NCI-H345 (cell line): ENCODE measurements at regions not wholly inside any gene's neighbourhood (a gene's known extent, or its start where the extent isn't known, plus 50 kb on each side); places are given as distances from the start of the nearest gene placed in this dataset.

Experiments
- DNase-seq: peaks from one replicate; lab custom pipeline; 2025; lab: John Stamatoyannopoulos, UW

DNA sequence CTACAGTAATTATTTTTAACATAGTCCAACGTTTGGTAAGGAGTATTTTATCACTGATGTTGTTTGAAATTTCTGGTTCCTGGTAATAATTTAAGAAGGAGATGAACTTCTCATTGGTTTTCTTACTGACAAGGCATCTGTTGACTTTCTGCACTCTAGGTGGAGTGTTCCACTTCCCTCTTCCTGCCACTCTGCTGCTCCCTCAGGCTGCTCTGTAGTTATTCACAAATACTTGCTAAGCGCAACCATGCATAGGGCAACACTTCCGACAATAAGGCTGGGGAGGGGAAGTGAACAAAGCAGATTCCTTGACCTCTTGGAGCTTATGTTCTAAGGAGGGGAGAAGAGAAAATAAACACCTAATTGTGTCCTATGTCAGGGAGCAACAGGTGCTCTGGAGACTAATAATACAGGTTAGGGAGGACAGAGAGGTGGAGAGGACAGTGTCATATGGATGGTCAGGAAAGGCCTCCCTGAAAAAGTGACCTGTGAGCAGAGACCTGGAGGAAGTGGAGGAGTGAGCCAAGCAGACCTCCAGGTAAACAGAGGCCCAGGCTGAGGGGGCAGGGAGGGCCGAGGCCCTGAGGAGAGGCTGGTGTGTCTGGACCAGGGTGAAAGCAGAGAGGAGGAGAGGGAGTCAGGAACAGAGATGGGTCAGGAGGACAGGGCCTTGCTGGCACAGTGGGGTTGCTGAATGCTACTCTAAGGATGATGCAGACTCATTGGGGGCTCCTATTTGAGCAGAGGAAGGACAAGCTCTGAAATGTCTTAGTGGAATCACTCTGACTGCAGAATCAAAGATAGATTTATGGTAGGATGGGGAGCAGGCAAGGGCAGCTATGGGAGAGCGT, 134.8 kb upstream of the SLC24A3 start:
- no peak for DNase-seq

DNA sequence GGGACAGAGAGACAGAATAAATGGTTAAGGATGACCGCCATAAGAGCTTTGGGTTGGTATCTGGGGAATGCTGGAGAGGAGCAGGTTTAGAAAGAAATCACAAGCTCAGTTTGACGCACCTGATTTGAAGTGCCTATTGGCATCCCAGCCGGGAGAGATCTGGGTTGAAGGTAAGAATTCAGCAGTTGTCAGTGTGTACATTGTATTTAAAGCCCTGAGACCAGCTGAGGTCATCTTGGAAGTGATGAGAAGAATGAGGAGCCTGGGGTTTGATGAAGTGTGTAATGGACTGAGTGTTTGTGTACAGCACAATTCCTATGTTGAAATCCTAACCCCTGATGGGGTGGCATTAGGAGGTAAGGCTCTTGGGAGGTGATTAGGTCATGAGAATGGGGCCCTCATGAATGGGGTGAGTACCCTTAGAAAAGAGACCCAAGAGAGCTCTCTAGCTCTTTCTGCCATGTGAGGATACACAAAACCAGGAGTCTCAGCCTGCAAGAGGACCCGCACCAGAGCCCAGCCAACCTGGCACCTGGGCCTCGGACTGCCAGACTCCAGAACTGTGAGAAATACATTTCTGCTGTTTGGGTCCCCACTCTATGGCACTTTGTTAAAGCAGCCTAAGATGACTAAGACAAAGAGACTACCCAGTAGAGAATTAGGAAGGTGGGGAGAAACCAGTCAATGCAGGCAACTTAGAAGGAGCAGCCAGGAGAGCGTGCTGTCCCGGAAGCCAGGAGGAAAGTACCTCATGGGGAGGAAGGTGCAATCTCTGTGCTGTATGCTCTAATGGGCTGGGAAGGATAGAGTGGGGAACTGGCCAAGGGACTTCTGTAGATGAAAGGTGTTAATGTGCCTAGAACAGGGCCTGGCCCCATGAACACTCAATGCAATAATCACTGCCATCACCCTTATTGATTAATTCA, 133.7 kb upstream of the SLC24A3 start:
- no peak for DNase-seq

DNA sequence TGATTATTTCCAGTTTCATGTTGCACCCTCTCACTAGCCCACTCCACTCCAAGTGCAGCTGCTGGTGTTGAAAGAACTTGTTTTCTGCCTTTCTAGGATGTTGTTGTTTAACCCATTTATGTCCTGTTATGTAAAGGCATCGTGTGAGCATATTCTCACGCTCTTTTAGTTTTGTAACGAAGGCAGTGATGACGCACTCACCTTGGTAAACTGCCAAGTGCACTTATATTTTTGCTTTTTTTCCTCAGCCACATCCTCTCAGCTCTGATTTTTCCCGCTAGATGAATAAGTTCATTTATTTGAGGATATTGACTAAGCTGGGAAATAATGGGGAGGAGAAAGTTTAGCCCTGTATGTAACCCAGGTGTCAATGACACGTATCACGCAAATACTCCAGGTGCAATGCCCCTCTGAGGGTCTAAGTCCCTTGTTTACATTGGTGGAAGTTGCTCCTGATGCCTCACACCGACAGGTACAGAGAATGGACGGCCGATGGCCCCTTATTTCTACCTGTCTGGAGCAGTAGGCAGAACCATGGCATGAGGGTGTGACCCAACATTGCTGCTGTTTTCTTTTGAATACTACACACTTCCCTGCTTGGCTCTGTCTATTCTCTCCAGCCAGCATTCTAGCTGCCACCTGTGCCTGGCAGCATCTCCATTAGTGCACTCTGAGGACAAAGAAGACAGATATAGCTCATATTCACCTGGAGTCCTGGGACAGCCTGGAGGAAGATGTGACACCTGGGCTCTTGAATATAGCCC, 132.7 kb upstream of the SLC24A3 start:
- DNase-seq, result peak; percentile 33

DNA sequence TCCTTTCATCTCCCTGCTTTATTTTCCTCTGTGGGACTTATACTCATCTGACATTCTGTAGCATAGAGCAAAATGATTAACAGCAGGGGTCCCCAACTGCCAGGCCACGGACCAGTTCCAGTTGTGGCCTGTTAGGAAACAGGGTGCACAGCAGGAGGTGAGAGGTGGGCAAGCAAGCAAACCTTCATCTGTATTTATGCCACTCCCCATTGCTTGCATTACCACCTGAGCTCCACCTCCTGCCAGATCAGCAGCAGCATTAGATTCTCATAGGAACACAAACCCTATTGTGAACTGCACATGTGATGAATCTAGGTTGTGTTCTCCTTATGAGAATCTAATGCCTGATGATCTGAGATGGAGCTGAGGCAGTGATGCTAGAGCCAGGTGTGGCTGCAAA, 130.5 kb upstream of the SLC24A3 start:
- DNase-seq, result no peak

DNA sequence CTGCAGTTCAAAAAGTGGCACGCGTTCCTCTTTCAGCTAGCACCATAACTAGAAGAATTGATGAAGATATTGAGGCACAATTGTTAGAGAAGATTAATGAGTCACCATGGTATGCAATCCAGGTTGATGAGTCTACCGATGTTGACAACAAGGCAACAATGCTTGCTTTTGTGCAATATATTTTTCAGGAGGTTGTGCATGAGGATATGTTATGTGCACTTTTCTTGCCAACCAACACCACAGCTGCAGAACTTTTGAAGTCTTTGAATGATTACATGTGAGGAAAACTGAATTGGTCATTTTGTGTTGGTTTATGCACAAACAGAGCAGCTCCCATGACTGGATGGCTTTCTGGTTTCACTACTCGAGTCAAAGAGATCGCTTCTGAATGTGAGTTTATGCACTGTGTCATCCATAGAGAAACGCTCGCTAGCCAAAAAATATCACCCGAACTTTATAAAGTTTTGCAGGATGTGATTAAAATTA, 129.3 kb upstream of the SLC24A3 start:
- no peak for DNase-seq

DNA sequence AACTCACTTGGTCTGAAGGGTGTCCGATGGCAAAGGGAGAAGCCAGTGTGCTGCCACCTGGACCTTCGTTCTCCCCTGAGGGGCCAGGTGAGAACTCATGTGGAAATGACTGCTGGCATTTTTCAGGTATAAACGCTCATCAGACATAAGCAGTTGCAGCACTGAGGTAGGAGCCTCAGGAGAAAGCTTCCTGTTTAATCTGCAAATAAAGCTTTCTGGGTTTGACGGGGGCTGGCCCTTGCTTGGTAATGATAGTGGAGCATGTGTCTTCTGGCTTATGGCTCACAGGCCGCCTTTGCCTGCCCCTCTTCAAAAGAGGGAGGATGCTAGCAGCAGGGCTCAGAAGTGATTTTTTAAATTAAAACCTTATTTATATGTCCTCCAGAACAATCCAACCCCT, 122.1 kb upstream of the SLC24A3 start:
- DNase-seq, result no peak

DNA sequence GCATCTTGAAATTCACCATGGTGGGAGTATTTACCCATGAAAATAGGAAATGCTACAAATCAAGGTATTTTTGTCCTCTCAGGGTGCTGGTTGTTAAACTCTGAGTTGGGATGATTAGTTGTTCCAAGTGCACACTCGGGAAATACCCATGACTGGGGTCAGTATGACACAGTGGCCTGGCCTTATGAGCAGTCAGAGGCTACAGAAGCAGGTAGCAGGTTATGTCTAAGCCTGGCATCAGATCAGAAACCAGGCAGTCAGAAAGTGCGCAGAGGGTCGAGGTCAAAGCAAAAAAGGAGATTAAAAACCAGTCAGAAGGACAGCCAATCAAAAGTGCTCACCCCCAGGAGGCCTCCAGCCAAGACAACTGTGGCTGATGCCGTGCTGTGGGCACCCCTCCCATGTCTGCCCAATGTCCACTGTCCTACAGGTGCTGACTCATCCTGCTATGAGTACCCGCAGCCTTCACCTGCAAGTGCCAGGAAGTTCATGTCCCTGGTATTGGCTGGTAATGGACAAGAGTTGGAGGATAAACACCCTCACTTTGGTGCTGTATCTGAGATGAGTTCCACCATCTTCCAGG, 117.4 kb upstream of the SLC24A3 start:
- no peak for DNase-seq

DNA sequence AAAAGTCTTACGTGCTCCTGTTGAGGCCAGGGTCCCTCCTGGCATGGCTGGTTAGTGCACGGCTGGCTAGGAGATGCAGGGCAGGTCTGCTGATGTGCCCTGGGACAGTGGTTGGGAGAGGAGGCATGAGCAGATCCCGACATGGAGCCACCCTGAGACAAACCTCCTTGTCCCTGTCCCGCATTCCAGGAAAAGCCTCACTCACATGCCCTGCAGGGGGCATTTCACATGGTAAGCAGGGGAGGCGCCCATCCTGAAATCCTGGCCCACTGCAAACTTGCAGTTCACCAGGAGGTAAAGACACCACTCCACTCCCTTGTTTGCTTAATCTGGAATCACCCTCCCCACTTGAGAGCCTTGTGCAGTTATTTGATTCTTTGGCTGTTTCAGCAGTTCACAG, 116.7 kb upstream of the SLC24A3 start:
- peak; percentile 27 for DNase-seq

DNA sequence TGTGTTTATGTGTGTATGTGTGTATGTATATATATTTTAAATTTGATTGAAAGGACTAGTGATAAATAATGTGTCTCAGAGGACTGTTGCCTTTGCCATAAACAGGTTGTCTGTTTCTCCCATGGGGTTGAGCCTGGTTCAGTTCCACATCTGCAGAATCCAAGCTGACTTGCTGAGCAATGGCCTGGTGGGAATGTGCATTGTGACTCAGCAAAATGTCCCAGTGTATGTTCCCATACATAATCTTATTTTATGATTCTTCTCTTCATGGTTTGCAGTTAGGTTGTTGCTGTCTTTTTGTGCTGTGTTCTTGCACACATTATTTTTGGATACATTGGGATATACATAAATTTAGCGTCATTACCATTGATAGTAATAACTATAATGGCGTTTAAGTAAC, 115.6 kb upstream of the SLC24A3 start:
- no peak for DNase-seq

DNA sequence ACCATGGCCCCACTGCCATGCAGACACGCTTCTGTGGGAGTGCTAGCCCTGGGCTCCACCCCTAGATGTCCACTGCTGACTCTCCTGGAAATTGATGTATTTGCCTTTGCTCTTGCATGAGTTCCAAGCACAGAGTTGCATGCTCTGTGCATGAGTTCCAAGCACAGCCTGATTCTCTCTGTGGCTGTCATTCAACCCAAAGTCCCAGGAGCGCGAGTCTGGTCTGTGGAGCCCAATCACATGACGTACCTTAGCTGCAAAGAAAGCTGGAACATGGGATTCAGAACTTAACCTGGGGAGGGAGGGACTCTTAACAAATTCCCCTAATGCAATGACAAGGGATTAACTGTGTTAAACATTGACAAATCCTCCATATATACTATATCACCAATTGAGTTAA, 114.3 kb upstream of the SLC24A3 start:
- no peak for DNase-seq

DNA sequence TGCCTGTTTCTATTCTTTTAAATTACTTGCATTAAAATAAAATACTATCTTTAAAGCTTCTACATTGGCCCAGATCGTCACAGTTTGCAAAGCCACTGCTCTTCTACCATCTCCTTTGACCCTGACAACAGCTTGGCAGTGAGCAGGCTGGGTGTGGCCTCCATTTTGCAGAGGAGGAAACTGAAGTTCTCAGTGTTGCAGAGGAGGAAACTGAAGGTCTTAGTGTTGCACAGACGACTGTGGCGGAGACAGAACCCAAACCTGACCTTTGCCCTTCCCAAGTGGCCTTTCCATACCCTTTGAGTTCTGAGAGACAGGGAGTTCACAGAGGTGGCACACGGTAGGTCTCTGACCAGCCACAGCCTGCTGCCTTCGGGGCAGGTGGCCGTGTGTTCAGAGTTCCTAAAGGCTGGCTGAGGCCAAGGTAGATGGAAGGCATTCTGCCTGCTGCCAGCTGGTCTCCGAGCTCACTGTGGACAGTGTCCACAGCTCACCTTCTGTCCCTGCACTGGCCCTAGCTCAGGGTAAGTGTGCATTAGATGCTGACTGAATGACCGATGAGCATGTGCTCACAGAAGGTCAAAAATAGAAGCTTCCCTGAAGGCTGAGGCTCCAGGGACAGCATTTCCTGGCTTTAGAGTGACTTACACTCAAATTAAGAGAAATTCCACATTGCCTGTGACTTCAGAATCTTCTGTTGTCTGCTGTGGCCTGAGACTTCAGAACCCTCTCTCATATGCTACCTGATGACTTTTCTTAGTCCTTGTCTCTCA, 113.5 kb upstream of the SLC24A3 start:
- DNase-seq, result no peak

DNA sequence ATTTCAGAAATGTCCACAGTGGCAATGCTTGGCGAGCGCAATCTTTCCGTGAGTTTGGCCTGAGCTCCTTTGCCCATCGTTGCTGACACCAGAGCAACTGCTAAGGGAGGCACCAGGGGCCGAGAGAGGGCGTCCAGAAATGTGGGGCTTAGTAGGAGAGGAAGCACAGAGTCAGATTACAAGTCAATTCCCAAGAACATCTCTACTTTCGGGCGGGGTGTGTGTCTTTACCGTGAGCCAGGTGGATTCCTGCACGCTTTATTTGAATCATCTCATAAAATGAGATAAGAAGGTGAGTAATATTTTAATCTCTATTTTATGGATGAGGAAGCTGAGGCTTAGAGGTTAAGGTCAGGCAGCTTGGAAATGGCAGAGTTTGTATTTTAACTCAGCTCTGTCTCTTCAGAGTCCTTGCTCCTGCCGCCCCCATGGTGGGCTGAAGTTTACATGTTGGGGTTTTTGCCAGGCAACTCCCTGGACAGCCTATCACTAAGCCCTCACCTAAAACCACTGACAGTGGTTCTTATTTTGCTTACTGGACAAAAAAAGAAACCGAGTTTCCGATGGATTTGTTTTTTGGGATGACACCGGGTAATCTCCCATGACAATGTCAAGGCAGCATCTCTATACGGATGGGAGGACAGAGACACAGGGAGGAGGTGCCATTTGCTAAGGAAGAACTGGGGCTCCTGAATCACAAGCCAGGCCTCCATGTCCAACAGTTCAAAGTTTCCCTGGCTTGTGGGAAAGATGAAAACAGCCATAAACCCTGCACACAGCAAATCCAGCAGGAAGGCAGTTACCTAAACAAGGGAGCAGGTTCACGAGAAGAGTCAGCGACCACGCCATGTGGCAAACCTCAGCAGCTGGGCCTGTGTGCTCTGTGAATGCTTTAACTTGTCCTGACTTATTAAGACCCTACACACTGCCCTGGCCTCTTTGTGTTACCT, 112.6 kb upstream of the SLC24A3 start:
- DNase-seq, result no peak

DNA sequence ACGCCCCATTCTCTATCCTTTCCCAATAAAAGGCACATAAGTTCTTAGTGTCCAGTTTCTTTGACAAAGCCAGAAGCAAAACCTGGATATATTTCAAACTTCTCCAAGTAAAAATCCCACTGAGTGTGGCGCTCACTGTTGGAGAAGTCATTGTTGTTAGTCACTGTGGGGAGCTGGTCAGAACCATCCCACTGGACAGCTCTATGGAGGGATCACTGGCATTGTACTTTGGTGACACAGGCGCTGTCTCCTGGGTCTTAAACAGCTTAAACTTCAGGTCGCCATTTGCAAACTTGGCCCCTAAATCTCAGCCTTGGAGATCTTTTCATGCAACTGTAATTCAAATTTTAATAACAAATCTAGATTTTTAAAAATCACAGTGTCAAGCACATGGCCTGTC, 111.5 kb upstream of the SLC24A3 start:
- no peak for DNase-seq

DNA sequence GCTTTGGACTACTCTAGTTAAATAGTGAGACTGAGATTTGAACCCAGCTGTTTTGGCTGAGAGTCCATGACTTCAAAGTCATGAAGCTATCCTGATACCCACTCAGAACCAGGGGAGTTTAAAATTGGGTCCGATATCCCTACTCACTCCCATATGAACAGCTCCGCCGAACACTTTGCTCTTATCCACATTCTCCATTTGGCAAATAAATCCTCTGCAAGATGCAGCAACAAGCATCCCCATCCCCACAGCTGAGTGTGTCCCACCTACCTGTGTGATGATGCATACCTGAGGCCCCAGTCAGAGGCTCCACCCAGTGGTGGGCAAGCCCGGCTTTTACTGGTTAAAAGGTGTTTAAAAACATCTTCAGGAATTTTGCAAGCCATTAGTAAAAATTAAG, 108.3 kb upstream of the SLC24A3 start:
- no peak for DNase-seq

DNA sequence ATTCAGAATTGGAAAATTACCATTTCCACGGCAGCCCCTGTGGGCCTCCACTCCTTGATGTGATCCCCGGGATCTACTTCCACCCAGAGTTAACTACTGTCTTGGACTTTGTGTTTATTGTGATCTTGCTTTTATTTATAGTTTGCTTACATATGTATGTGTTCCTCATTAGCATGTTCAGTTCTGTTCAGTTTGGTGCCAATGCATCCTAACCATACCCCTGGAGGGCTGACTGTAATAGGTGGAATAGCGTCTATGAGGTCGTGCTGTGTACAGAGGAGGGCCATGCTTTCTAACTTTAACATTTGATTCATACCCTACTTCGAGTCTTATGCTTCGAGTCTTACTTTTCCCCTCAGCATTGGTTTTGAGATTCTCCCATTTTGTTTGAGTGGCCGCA, 104.3 kb upstream of the SLC24A3 start:
- DNase-seq, result no peak

DNA sequence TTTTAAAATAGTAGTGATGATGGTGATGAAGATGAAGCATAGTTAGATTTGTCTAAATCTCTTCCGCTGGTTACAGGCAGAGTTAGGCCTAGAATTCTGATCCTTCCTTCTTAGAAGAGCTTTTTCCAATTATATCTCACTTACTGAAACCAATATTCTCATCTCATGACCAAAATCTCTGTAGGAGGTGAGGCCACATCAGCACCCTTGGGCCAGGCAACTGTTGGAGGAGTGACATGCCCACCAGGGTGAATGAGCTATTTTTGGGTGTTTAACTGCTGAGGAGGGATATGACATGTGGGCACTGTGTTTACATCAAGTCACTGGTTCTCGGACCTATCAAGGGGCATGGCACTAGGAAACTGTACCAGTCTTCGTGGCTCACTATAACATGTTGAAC, 102.2 kb upstream of the SLC24A3 start:
- DNase-seq, result no peak

DNA sequence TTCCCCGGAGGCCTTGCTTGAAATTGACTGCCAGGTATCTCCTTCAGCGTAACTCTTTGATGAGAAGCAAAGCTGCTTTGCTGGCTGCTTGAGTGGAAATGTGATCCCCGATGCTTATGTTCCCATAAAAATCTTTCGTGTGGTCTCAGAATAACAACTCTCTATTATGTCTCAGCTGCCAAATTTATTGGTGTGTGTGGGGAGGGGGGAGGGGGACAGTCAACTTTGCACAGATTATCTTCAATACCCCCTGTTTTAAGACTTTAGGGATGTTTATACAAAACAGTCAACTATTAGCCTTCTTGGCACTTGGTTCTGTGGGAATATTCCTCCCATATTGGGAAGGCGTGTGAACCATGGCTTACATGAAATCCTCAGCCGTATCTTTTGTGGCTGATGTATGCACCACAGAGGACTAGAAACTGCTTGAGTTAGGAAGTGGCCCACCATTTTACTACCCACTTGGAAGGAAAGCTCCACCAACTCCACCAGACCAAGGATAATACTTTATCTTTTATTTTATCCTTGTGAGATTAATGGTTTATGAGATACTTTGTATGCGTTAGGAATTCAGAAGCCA, 101.5 kb upstream of the SLC24A3 start:
- DNase-seq, result no peak

DNA sequence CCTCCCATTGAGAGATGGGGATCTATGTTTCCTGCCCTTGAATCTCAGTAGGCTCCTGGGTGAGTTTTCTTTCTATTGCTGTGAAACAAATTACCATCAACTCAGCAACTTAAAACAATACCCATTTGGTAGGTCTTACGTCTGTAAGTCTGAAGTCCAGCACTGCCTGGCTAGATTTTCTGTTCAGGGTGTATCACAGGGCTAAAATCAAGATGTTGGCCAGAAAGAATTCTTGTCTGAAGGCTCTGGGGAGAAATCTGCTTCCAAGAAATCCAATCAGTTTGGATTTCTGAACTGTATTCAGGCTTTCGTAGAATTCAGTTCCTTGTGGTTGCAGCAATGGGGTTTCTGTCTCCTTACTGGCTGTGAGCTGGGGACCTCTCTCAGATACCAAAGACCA, 99.6 kb upstream of the SLC24A3 start:
- DNase-seq, result no peak

DNA sequence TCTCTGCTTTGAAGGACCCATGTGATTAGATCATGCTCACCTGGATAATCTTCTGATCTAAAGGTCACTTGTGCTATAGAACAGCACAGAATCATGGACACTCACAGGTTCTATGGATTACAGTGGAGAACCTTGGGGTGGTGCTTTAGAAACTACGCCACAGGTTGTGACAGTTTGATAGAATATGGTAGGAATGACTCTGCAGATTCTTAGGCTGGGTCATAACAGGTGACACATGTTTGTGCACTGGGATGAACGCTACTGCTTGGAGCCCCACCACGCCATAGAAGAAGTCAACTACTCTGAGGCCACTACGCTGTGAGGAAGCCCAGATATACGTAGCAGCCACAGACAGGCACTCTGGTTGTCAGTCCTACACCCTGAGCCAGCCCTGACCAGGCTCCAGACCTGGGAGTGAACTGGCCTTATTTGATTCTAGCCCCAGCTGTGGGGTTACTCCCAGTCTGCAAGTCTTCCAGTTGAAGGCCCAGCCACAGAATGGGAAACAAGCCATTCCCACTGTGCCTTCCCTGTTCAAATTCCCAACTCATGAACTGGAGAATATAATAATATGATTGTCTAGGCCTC, 99.0 kb upstream of the SLC24A3 start:
- DNase-seq, result no peak
